Parathyroid adenoma (tissue), 2 donors: ENCODE measurements at regions not wholly inside any gene's neighbourhood (a gene's known extent, or its start where the extent isn't known, plus 50 kb on each side); places are given as distances from the start of the nearest gene placed in this dataset.
"Not testable (repeated sequence)": the region's sequence is repeated elsewhere in the genome, so short reads cannot be mapped to it uniquely, and the experiment has no call there.

Source experiments
- H2AFZ ChIP-seq: fragments of 300-600 bp; sonication (generic); one replicate; pipeline ENCODE4 v1.7.0; 2017; ENCODE audit warnings: antibody characterized with exemption, mild to moderate bottlenecking
- H3K27ac ChIP-seq: fragments of 300-600 bp; sonication (generic); one replicate; pipeline ENCODE4 v1.7.0; 2017
- H3K27me3 ChIP-seq: fragments of 300-600 bp; sonication (generic); one replicate; pipeline ENCODE4 v1.7.0; 2017; ENCODE audit warnings: low read length; ENCODE audit not compliant: control insufficient read depth, insufficient read depth
- H3K36me3 ChIP-seq: fragments of 300-600 bp; sonication (generic); one replicate; pipeline ENCODE4 v1.7.0; 2017; ENCODE audit warnings: low read length; ENCODE audit not compliant: control insufficient read depth, insufficient read depth
- H3K4me1 ChIP-seq: fragments of 300-600 bp; sonication (generic); one replicate; pipeline ENCODE4 v1.7.0; 2017; ENCODE audit warnings: control low read depth
- H3K4me2 ChIP-seq: fragments of 300-600 bp; sonication (generic); one replicate; pipeline ENCODE4 v1.7.0; 2017; ENCODE audit warnings: low read length
- H3K4me3 ChIP-seq: fragments of 300-600 bp; sonication (generic); one replicate; pipeline ENCODE4 v1.7.0; 2017; ENCODE audit warnings: low read depth, low read length
- H3K79me2 ChIP-seq: fragments of 300-600 bp; sonication (generic); one replicate; pipeline ENCODE4 v1.7.0; 2017; ENCODE audit warnings: control low read depth
- H3K9ac ChIP-seq: fragments of 300-600 bp; sonication (generic); one replicate; pipeline ENCODE4 v1.7.0; 2017; ENCODE audit warnings: mild to moderate bottlenecking
- H3K9me3 ChIP-seq: fragments of 300-600 bp; sonication (generic); one replicate; pipeline ENCODE4 v1.7.0; 2017; ENCODE audit warnings: low read length; ENCODE audit not compliant: control insufficient read depth
- TF ChIP-seq, protein P1 (sequence below): fragments of 300-600 bp; sonication (generic); IDR thresholded peaks from one replicate; pipeline ENCODE4 v1.7.0; 2017; ENCODE audit warnings: antibody characterized with exemption, mild to moderate bottlenecking
- donor health status: primary hyperparathyroidism.

DNA sequence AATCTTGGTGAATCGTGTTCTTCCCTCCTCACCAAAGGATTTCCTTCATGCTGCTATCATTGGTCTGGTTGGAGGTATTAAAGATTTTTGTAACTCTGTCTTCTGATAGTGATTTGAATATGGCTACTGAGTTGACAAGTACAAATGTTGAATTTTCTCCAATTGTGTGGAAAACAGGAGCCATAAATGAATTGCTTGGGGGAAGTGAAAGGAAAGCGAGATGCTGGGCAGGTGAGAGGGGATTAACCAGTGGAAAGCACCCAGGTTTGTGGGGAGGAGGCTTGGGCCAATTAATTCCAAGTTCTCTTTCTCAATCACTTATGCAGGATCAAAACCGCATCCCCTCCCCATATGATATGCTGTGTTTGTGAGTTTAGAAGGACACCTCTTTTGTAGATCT, 372.5 kb downstream of the IL20RB start:
- no peaks in the 10 kb centered on the region for H3K27me3 ChIP-seq
- no peak overlapping the region for H3K4me3 ChIP-seq
- no peak overlapping the region for H3K9ac ChIP-seq
- no peaks in the 10 kb centered on the region for H3K79me2 ChIP-seq
- no peak overlapping the region for H3K27ac ChIP-seq
- TF ChIP-seq, protein P1, sequence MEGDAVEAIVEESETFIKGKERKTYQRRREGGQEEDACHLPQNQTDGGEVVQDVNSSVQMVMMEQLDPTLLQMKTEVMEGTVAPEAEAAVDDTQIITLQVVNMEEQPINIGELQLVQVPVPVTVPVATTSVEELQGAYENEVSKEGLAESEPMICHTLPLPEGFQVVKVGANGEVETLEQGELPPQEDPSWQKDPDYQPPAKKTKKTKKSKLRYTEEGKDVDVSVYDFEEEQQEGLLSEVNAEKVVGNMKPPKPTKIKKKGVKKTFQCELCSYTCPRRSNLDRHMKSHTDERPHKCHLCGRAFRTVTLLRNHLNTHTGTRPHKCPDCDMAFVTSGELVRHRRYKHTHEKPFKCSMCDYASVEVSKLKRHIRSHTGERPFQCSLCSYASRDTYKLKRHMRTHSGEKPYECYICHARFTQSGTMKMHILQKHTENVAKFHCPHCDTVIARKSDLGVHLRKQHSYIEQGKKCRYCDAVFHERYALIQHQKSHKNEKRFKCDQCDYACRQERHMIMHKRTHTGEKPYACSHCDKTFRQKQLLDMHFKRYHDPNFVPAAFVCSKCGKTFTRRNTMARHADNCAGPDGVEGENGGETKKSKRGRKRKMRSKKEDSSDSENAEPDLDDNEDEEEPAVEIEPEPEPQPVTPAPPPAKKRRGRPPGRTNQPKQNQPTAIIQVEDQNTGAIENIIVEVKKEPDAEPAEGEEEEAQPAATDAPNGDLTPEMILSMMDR = no peak
- no peaks in the 10 kb centered on the region for H3K36me3 ChIP-seq
- H3K4me2 ChIP-seq = no peak overlapping the region
- H2AFZ ChIP-seq = no peak overlapping the region
- no peaks in the 10 kb centered on the region for H3K4me1 ChIP-seq
- no peaks in the 10 kb centered on the region for H3K9me3 ChIP-seq

DNA sequence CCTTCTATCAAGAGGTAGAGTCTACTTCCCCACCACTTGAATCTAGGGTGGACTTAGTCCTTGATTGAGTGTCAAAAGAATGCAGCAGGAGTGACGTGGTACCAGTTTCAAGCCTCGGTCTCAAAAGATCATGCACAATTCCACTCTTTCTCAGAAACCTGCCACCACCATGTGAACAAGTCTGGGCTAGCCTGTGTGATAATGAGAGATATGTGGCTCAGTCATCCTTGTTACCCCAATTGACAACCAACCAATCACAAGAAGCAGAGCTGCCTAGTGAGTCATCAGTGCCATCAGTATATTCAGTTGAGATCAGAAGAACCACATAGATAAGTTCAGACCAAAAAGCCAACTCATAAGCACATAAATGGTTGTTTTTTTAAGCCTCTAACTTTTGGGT, 374.5 kb downstream of the IL20RB start:
- Histone ChIP-seq H3K9me3 (no peaks in the 10 kb centered on the region), H3K27ac (no peak overlapping the region), H3K36me3 (no peaks in the 10 kb centered on the region), H3K79me2 (no peaks in the 10 kb centered on the region), H3K4me2 (no peak overlapping the region), H3K4me1 (no peaks in the 10 kb centered on the region), H2AFZ (no peak overlapping the region), H3K9ac (no peak overlapping the region), H3K4me3 (no peak overlapping the region), H3K27me3 (no peaks in the 10 kb centered on the region)
- TF ChIP-seq, protein P1 = no peak

DNA sequence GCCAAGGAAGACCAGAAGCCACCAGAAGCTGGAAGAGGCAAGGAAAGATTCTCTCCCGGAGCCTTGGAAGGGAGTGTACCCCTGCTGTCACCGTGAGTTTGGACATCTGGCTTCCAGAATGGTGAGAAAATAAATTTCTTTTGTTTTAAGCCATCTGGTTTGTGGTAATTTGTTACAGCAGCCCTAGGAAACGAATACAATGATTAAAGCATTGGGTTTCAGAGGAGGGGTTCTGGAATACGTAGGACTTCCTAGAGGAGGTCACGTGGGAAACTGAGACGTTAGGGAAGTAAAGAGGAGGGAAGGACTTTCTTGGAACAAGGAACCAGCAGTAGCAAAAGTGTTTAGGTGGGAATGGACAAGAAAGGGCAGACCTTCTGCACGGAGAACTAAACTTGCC, 377.7 kb downstream of the IL20RB start:
- H3K36me3 ChIP-seq = no peaks in the 10 kb centered on the region
- H3K4me3 ChIP-seq = no peak overlapping the region
- H3K9me3 ChIP-seq = no peaks in the 10 kb centered on the region
- no peak overlapping the region for H3K27ac ChIP-seq
- H3K79me2 ChIP-seq = no peaks in the 10 kb centered on the region
- H3K4me2 ChIP-seq = no peak overlapping the region
- no peak overlapping the region for H3K9ac ChIP-seq
- no peaks in the 10 kb centered on the region for H3K4me1 ChIP-seq
- H3K27me3 ChIP-seq = no peaks in the 10 kb centered on the region
- TF ChIP-seq, protein P1 = no peak
- no peak overlapping the region for H2AFZ ChIP-seq

DNA sequence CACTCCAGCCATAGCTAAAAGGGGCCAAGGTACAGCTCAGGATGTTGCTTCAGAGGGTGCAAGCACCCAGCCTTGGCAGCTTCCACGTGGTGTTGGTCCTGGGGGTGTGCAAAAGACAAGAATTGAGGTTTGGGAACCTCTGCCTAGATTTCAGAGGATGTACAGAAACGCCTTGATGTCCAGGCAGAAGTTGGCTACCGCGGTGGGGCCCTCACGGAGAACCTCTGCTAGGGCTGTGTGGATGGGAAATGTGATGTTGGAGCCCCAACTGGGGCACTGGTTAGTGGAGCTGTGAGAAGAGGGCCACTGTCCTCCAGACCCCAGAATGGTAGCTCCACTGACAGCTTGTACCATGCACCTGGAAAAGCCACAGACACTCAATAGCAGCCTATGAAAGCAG, 380.6 kb downstream of the IL20RB start:
- H2AFZ ChIP-seq, H3K4me2 ChIP-seq, H3K27ac ChIP-seq, H3K79me2 ChIP-seq, H3K27me3 ChIP-seq, H3K4me3 ChIP-seq, H3K9me3 ChIP-seq, H3K36me3 ChIP-seq, H3K4me1 ChIP-seq, H3K9ac ChIP-seq: not testable (repeated sequence)

DNA sequence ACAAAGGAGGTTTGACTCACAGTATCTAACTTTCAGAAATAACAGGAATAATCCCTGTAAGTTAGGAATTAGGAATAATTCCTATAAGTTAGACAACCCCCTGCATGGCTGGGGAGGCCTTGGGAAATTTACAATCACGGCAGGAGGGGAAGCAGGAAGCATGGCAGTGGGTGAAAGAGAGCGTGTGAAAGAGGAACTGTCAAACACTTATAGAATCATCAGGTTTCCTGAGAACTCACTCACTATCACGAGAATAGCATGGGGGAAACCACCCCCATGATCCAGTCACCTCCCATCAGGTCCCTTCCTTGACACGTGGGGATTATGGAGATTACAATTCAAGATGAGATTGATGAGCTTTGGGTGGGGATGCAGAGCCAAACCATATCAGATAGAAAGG, 385.5 kb downstream of the IL20RB start:
- Histone ChIP-seq H3K4me2 (no peak overlapping the region), H3K79me2 (no peaks in the 10 kb centered on the region), H3K4me3 (no peak overlapping the region), H3K27me3 (no peaks in the 10 kb centered on the region), H3K36me3 (no peaks in the 10 kb centered on the region), H3K4me1 (no peaks in the 10 kb centered on the region), H2AFZ (no peak overlapping the region), H3K9ac (no peak overlapping the region), H3K9me3 (no peaks in the 10 kb centered on the region), H3K27ac (no peak overlapping the region)
- TF ChIP-seq, protein P1 = no peak
